GM12872 (cell line): ENCODE measurements at regions not wholly inside any gene's neighbourhood (a gene's known extent, or its start where the extent isn't known, plus 50 kb on each side); places are given as distances from the start of the nearest gene placed in this dataset.

Experiments used
- CTCF ChIP-seq: IDR thresholded peaks from 3 replicates; pipeline ENCODE4 v1.5.1; 2011; ENCODE audit warnings: low read depth, mild to moderate bottlenecking, low read length, moderate library complexity; ENCODE audit not compliant: insufficient read depth

DNA sequence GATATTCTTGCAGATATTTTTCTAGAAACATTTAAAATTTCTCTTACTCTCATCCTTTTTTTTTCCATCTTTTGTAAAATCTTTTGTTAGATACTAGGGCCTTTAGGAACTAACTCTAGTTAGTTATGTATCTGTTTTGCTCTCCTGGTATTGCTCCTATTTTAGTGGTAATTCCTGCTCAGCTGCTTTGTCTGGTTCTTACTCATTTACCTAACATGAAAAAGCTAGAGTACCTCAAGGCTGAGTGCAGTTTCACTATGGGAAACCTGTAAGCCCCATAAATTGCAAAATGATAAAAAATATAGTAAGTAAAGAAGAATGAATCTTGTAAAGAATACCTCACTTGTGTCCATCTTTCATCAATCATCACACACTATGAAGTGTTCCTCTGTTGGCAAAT, 1602.0 kb downstream of the GRIK2 start:
- TF ChIP-seq CTCF: no peak

DNA sequence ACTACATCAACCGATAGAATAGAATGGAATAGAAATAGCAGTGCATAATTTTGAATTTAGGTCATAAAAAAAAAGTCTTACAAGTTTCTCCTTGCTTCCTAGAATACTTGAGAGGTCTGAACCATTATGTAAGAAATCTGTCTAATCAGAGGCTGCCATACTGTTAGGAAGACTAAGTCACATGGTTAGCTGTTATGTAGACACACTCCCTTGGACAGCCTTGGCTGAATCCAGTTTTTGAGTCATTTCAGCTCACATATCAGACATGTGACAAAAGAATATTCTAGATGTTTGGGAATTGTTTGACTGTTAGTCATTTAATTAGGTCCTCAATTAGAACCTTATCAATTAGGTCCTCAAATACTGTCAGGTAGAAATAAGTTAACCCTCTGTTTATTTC, 1601.4 kb downstream of the GRIK2 start:
- TF ChIP-seq CTCF: no peak

- no peak for TF ChIP-seq CTCF
Observed at GRCh38 chr6:102986086-102986485, 1592.6 kb downstream of the GRIK2 start.

DNA sequence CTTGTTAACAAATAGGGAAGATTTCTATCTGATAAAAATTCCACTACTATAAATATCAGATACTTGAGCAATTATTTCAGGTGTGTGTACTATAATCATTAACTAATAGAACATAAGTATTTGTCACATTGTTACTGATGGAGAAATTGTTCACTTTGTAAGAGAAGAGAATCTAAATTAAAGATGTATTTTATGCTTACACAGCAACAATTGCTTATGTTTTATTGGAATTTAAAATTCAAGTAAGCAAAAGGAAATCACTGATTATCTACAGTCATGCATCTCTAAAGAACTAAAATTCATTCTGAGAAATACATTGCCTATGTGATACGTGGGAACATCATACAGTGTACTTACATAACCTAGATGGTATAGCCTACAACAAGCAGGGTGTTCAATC, 1590.8 kb downstream of the GRIK2 start:
- no peak for TF ChIP-seq CTCF

GRCh38 chr6:102981490-102982015, 1588.0 kb downstream of the GRIK2 start:
- TF ChIP-seq CTCF: no peak

- TF ChIP-seq CTCF: no peak
Observed at GRCh38 chr6:102980951-102981350, 1587.4 kb downstream of the GRIK2 start.

DNA sequence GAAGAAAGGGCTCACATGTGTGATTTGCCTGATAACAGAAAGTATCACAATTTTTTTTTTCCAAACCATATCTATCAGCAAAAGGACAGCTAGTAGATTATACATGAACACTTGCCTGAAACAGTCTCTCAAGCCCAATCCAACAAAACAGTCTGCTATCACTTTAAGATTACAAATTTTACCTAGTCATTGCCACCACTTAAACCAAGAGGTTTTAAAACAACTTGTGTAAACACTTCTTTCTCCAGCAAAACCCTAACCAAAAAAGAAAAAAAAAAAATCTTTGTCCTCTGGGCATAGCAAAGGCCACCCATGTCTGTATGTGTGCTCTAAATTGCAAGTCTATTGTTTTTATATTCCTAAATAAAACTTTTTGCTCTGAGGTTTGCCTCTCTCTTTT, 1568.4 kb downstream of the GRIK2 start:
- no peak for TF ChIP-seq CTCF

DNA sequence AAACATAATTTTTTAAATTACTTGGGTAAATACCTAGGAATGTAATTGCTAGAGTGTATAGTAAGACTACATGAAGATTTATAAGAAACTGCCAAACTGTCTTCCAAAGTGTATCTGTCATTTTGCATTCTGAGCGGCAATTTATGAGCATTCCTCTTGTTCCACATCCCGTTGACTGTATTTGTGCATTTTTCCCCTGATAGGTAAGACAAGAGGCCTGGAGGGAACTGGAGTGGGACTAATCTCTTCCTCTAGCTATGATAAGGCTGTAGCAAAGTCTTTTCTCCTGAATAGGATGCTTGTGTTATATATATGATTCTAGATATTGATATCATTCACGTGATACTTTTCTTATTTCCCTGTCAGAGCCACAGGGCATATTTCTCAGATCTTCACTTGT, 1557.5 kb downstream of the GRIK2 start:
- no peak for TF ChIP-seq CTCF
